ENCODE measurements at regions not wholly inside any gene's neighbourhood (a gene's known extent, or its start where the extent isn't known, plus 50 kb on each side); places are given as distances from the start of the nearest gene placed in this dataset.
A peak's percentile ranks its signal among the peaks of the same experiment; 100 is the strongest.

GRCh38 chr18:37702841-37703240, 137.2 kb upstream of the CELF4 start:
- DNase-seq (ENCODE audit: low read depth), result no peak

GRCh38 chr18:37701967-37702366, 136.4 kb upstream of the CELF4 start:
- DNase-seq (ENCODE audit: low read depth), result no peak

- DNase-seq (ENCODE audit: low read depth), result no peak
Observed at GRCh38 chr18:37698508-37699040, 133.0 kb upstream of the CELF4 start.

- DNase-seq (ENCODE audit: low read depth), result peak; percentile 3
Observed at GRCh38 chr18:37694516-37694915, 128.9 kb upstream of the CELF4 start.

GRCh38 chr18:37691162-37691561, 125.6 kb upstream of the CELF4 start:
- DNase-seq (ENCODE audit: low read depth), result no peak

GRCh38 chr18:37689841-37690240, 124.2 kb upstream of the CELF4 start:
- DNase-seq (ENCODE audit: low read depth), result no peak

GRCh38 chr18:37684590-37684989, 119.0 kb upstream of the CELF4 start:
- no peak for DNase-seq (ENCODE audit: low read depth)

- DNase-seq (ENCODE audit: low read depth), result no peak
Observed at GRCh38 chr18:37684183-37684582, 118.6 kb upstream of the CELF4 start.

GRCh38 chr18:37680911-37681310, 115.3 kb upstream of the CELF4 start:
- no peak for DNase-seq (ENCODE audit: low read depth)

GRCh38 chr18:37676276-37676675, 110.7 kb upstream of the CELF4 start:
- no peak for DNase-seq (ENCODE audit: low read depth)

- DNase-seq (ENCODE audit: low read depth), result no peak
Observed at GRCh38 chr18:37675699-37676098, 110.1 kb upstream of the CELF4 start.

- no peak for DNase-seq (ENCODE audit: low read depth)
Observed at GRCh38 chr18:37674570-37674969, 109.0 kb upstream of the CELF4 start.

GRCh38 chr18:37673671-37674070, 108.1 kb upstream of the CELF4 start:
- DNase-seq (ENCODE audit: low read depth), result no peak

GRCh38 chr18:37672932-37673595, 107.5 kb upstream of the CELF4 start:
- DNase-seq (ENCODE audit: low read depth), result no peak

- no peak for DNase-seq (ENCODE audit: low read depth)
Observed at GRCh38 chr18:37672001-37672400, 106.4 kb upstream of the CELF4 start.

GRCh38 chr18:37671530-37671929, 105.9 kb upstream of the CELF4 start:
- no peak for DNase-seq (ENCODE audit: low read depth)

GRCh38 chr18:37671119-37671518, 105.5 kb upstream of the CELF4 start:
- DNase-seq (ENCODE audit: low read depth), result no peak

GRCh38 chr18:37669991-37670534, 104.5 kb upstream of the CELF4 start:
- DNase-seq (ENCODE audit: low read depth), result no peak

GRCh38 chr18:37668971-37669747, 103.6 kb upstream of the CELF4 start:
- no peak for DNase-seq (ENCODE audit: low read depth)

GRCh38 chr18:37667836-37668235, 102.2 kb upstream of the CELF4 start:
- DNase-seq (ENCODE audit: low read depth), result no peak

- DNase-seq (ENCODE audit: low read depth), result no peak
Observed at GRCh38 chr18:37666991-37667390, 101.4 kb upstream of the CELF4 start.

GRCh38 chr18:37666451-37666850, 100.9 kb upstream of the CELF4 start:
- no peak for DNase-seq (ENCODE audit: low read depth)

GRCh38 chr18:37665346-37665745, 99.7 kb upstream of the CELF4 start:
- DNase-seq (ENCODE audit: low read depth), result no peak
